Heart right ventricle (tissue), 16 donors: ENCODE measurements at regions not wholly inside any gene's neighbourhood (a gene's known extent, or its start where the extent isn't known, plus 50 kb on each side); places are given as distances from the start of the nearest gene placed in this dataset.

Source experiments
- ATAC-seq, 8 donors: fragments of 200-7000 bp; cut with Tn5 transposase; one replicate each; pipeline ENCODE4 v1.9.1; 2020; ENCODE audit warnings: mild to moderate bottlenecking in 8 of 8, moderate library complexity in 8 of 8, moderate number of reproducible peaks in 1 of 8
- DNase-seq, 2 donors: peaks; one replicate each; pipeline ENCODE4 v3.0.0-alpha.2; 2020
- H3K27ac ChIP-seq, 10 donors: fragments of 200-600 bp; sonication (generic) in 2 of 10; one replicate each; pipeline versions ENCODE4 v1.5.0 to v1.8.0; 2020 to 2022; ENCODE audit warnings: mild to moderate bottlenecking in 3 of 10
- H3K27me3 ChIP-seq, 7 donors: fragments of 200-600 bp; one replicate each; pipeline ENCODE4 v1.8.0; 2021 to 2022; ENCODE audit warnings: mild to moderate bottlenecking in 2 of 7
- H3K36me3 ChIP-seq, 9 donors: fragments of 200-600 bp; sonication (generic) in 1 of 9; one replicate each; pipeline versions ENCODE4 v1.5.0 to v1.8.0; 2020 to 2022; ENCODE audit warnings: mild to moderate bottlenecking in 2 of 9
- H3K4me1 ChIP-seq, 9 donors: fragments of 200-600 bp; sonication (generic) in 1 of 9; one replicate each; pipeline versions ENCODE4 v1.5.0 to v1.8.0; 2020 to 2022; ENCODE audit warnings: mild to moderate bottlenecking in 4 of 9
- H3K4me3 ChIP-seq, 10 donors: fragments of 200-600 bp; sonication (generic) in 2 of 10; one replicate each; pipeline versions ENCODE4 v1.5.0 to v1.8.0; 2020 to 2022; ENCODE audit warnings: mild to moderate bottlenecking in 7 of 10, moderate library complexity in 2 of 10
- H3K9me3 ChIP-seq, 11 donors: fragments of 200-600 bp in 10 of 11; sonication (generic) in 2 of 11; one replicate each; pipeline versions ENCODE4 v1.5.0 to v1.8.0; 2013 to 2022; ENCODE audit warnings: mild to moderate bottlenecking in 2 of 11, control low read depth in 1 of 11, moderate library complexity in 1 of 11
- CTCF ChIP-seq, 9 donors: fragments of 200-600 bp; sonication (generic) in 2 of 9; IDR thresholded peaks; one replicate each; pipeline versions ENCODE4 v1.5.0 to v1.8.0; 2021 to 2022; ENCODE audit warnings: antibody characterized with exemption in 9 of 9, mild to moderate bottlenecking in 5 of 9, moderate library complexity in 1 of 9
- WGBS, 2 donors: extraction: QIAGEN DNeasy Blood & Tissue Kit; methylation state at CpG; one replicate each; pipeline ENCODE4 v1.1.7; 2013; ENCODE audit warnings: inconsistent platforms in 1 of 2; 5-methylcytosine and 5-hydroxymethylcytosine counted together
- intact Hi-C, 10 donors: fragments of 100-400 bp; cut with DNase I; formaldehyde crosslinking; loops; one replicate each; pipeline versions ENCODE4 v1.11.1 to v1.14.2; 2022
- donor health status: Arrhythmogenic right ventricular cardiomyopathy.
- donor health status: ischemic (EF 13 %, LVEDD 7.1; RV severe dilation, severe dysfunction).
- donor health status: healthy with polysubstance abuse.
- donor health status: DM: no; HTN: yes; CAD: no.
- donor health status: DM: no; HTN: no; CAD: no.
- donor health status: ischemic (EF 25% LVEDD 6.9; RV normal size, moderate dysfunction).
- donor health status: ischemic (EF 25% LVEDD 5.7; RV mildly dilated, moderate dysfunction).
- donor health status: healthy.
- donor health status: DM: yes; HTN: yes; CAD: no.
- donor health status: Ischemic cardiomyopathy.
- donor health status: ischemic (EF 35%, LVEDD 5.7; RV mildly dilated, moderate dysfunction).
- donor health status: nonischemic (EF 11% LVEDD 7.7; RV severe dilation, severe dysfunction).
- donor health status: DM: yes; HTN: yes; CAD: no.
- donor health status: PGD.
- donor health status: ischemic (EF 29% LVEDD 5.4; RV normal size, mild dysfunction).
- donor health status: nonischemic (EF 23%, LVEDD 6.1; RV moderate dilation, normal function).

- intact Hi-C loops = no loop called here
- no peak for TF ChIP-seq CTCF (IDR thresholded peaks at IDR 0.05)
- H3K36me3 ChIP-seq = no peaks in the 10 kb centered on the region
- H3K9me3 ChIP-seq = no peaks in the 10 kb centered on the region
- H3K4me1 ChIP-seq = no peaks in the 10 kb centered on the region
- 45 to 55% methylated on average over 3 of the region's 3 CpGs for whole genome bisulfite sequencing, 2 donors
- H3K27ac ChIP-seq = no peak overlapping the region
- H3K27me3 ChIP-seq = no peaks in the 10 kb centered on the region
- no peak for DNase-seq
- no peak for ATAC-seq
- no peak overlapping the region for H3K4me3 ChIP-seq
Measured at GRCh38 chr10:64648915-64649314, 1127.7 kb downstream of the REEP3 start.

- no peak overlapping the region for H3K4me3 ChIP-seq
- WGBS, 2 donors = 52 to 54% methylated on average over 2 of the region's 2 CpGs
- no peak for ATAC-seq
Measured at GRCh38 chr10:64658528-64658927, 1137.3 kb downstream of the REEP3 start.

DNA sequence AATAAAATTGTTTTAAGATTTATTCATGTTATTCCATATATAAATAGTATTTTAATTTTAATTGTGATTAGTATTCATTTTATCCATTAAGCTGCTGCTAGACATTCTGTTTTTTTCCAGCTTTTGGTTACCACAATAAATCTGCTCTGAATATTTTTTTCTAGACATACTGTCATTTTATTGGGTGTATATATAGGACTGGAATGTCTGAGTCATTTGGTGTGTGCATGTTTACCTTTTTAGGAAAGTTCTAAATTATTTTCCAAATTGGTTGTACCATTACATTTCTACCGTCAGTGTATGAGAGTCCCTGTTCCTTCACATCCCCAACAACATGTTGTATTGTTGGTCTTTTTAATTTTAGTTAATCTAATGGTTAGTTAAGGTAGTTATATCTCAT lies 1138.1 kb downstream of the REEP3 start:
- ATAC-seq (no peak), DNase-seq (no peak)
- 80 to 90% methylated on average over 1 of the region's 1 CpG for WGBS, 2 donors
- no peak overlapping the region for H3K4me3 ChIP-seq
- H3K9me3 ChIP-seq = peaks cover 0 to 9% (median 0%) of the 10 kb centered on the region in 11 donors
- H3K4me1 ChIP-seq = no peaks in the 10 kb centered on the region
- intact Hi-C loops = no loop called here
- no peak overlapping the region for H3K27ac ChIP-seq
- H3K36me3 ChIP-seq = no peaks in the 10 kb centered on the region
- TF ChIP-seq CTCF (IDR thresholded peaks at IDR 0.05) = no peak
- no peaks in the 10 kb centered on the region for H3K27me3 ChIP-seq

More at GRCh38 chr10:64658528-64658927, 1137.3 kb downstream of the REEP3 start:
- no peak overlapping the region for H3K27ac ChIP-seq
- peaks cover 0 to 9% (median 0%) of the 10 kb centered on the region in 11 donors for H3K9me3 ChIP-seq
- H3K36me3 ChIP-seq = no peaks in the 10 kb centered on the region
- intact Hi-C loops = no loop called here
- no peak for TF ChIP-seq CTCF (IDR thresholded peaks at IDR 0.05)
- no peaks in the 10 kb centered on the region for H3K27me3 ChIP-seq
- H3K4me1 ChIP-seq = no peaks in the 10 kb centered on the region
- DNase-seq = no peak

DNA sequence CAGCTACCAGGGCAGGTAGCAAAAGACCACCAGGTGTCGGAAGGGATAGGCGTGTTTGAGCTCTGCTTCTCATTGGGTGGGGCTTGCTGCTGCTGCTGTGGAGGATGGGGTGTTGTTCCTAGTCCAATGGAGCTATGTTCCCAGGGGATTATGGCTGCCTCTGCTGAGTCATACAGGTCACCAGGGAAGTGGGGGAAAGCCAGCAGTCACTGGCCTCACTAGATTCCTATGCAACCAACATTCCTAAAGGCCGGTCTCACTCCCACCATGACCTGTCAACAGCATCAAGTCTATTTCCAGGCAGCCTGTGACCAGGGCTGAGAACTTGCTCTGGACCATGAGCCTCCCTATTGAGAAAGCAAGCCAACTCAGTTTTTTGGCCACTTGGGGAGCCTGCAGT lies 1160.8 kb downstream of the REEP3 start:
- DNase-seq = no peak
- WGBS, 2 donors = 61 to 72% methylated on average over 3 of the region's 3 CpGs

More for the DNA sequence above, 1160.8 kb downstream of the REEP3 start:
- Histone ChIP-seq H3K9me3 (peaks cover 0 to 24% (median 5%) of the 10 kb centered on the region in 11 donors), H3K4me1 (no peaks in the 10 kb centered on the region), H3K27ac (no peak overlapping the region), H3K27me3 (no peaks in the 10 kb centered on the region), H3K4me3 (no peak overlapping the region), H3K36me3 (no peaks in the 10 kb centered on the region)
- TF ChIP-seq CTCF (IDR thresholded peaks at IDR 0.05) = no peak
- no peak for ATAC-seq
- intact Hi-C loops = no loop called here
